Stomach (tissue), 8 donors: ENCODE measurements at regions not wholly inside any gene's neighbourhood (a gene's known extent, or its start where the extent isn't known, plus 50 kb on each side); places are given as distances from the start of the nearest gene placed in this dataset.

Experiments used
- DNase-seq, 2 donors: peaks; one replicate each; pipeline versions ENCODE4 v3.0.0 to v3.0.0-alpha.2; 2013 to 2019
- H3K27ac ChIP-seq, 5 donors: fragments of 200-600 bp in 4 of 5; sonication (generic) in 4 of 5; one replicate each; pipeline ENCODE4 v1.5.1; 2013 to 2019; ENCODE audit warnings: mild to moderate bottlenecking in 1 of 5, moderate library complexity in 1 of 5
- H3K27me3 ChIP-seq, 3 donors: fragments of 200-600 bp; sonication (generic); one replicate each; pipeline ENCODE4 v1.5.1; 2017 to 2019; ENCODE audit warnings: mixed run types in 1 of 3
- H3K36me3 ChIP-seq, 4 donors: fragments of 200-600 bp; sonication (generic); 1 replicate in 3 of 4; 2 replicates in 1 of 4; pipeline ENCODE4 v1.5.1; 2016 to 2019
- H3K4me1 ChIP-seq, 4 donors: fragments of 200-600 bp; sonication (generic); one replicate each; pipeline ENCODE4 v1.5.1; 2016 to 2019
- H3K4me3 ChIP-seq, 4 donors: fragments of 200-600 bp; sonication (generic) in 3 of 4; one replicate each; pipeline ENCODE4 v1.5.1; 2016 to 2019; ENCODE audit warnings: mild to moderate bottlenecking in 1 of 4
- H3K9me3 ChIP-seq, 4 donors: fragments of 200-600 bp; sonication (generic); one replicate each; pipeline ENCODE4 v1.5.1; 2016 to 2019
- EP300 ChIP-seq: sonication (generic); formaldehyde crosslinking; IDR thresholded peaks from one replicate; pipeline ENCODE4 v1.6.1; 2017; ENCODE audit warnings: antibody characterized with exemption
- POLR2A ChIP-seq, 4 donors: fragments of 450-650 bp; IDR thresholded peaks; one replicate each; pipeline ENCODE4 v1.6.1; 2016; ENCODE audit warnings: antibody characterized with exemption in 4 of 4, control low read depth in 2 of 4, mild to moderate bottlenecking in 1 of 4, moderate library complexity in 1 of 4
- POLR2AphosphoS5 ChIP-seq, 3 donors: sonication (generic); formaldehyde crosslinking; IDR thresholded peaks; one replicate each; pipeline ENCODE4 v1.6.1; 2016; ENCODE audit warnings: antibody characterized with exemption in 3 of 3
- WGBS, 5 donors: extraction: QIAGEN DNeasy Blood & Tissue Kit in 3 of 5; methylation state at CpG; one replicate each; pipeline versions ENCODE4 v1.1.5 to v1.1.7; 2013 to 2018; 5-methylcytosine and 5-hydroxymethylcytosine counted together
- intact Hi-C: fragments of 100-400 bp; cut with DNase I; formaldehyde crosslinking; loops from one replicate; pipeline ENCODE4 v1.15.1; 2023; ENCODE audit warnings: low total_unique reads
- TF ChIP-seq, protein P1 (sequence below), 7 experiments: fragments of 450-650 bp in 4 of 7; fragments of 200-600 bp in 3 of 7; sonication (generic) in 3 of 7; IDR thresholded peaks; one replicate each; pipeline ENCODE4 v1.5.1; 2016 to 2019; ENCODE audit warnings: antibody characterized with exemption in 7 of 7, control low read depth in 2 of 7, mild to moderate bottlenecking in 1 of 7
- donor health status: healthy with polysubstance abuse.
- donor health status: Bipolar disorder and iron deficiency.
- donor health status: healthy.

DNA sequence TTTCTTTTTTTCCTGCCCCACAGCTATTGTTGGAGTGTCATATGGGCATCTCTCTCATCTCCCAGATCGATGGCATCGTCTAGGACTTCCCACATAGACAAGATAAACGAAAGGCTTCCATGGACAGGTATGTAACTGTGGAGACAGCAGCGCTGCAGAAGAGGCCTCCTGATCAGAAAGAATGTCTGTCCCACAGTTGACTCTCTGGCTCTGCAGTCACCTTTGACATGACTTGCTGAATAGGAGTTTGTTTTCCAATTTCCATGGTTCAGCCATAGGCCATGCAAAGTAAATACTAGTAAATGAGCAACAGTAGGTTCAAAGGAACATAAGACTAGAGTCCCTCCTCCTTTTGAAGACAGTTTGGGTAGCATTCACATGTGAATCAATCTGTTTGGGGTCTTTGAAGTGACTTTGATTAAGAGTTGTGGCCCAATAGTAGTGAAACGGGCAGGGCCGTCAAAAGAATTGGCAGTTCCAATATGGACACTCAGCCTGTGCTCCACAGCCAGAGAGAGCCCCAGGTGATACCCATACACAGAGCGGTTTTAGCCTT is 134.7 kb upstream of the IFNGR1 start:
- Histone ChIP-seq H3K9me3 (no peaks in the 10 kb centered on the region), H3K36me3 (no peaks in the 10 kb centered on the region), H3K27me3 (no peaks in the 10 kb centered on the region), H3K4me1 (peaks cover 0 to 17% (median 8%) of the 10 kb centered on the region in 4 donors), H3K27ac (no peak overlapping the region), H3K4me3 (no peak overlapping the region)
- no peak for DNase-seq
- no peak for TF ChIP-seq POLR2A (IDR thresholded peaks at IDR 0.05)
- intact Hi-C loops, result no loop called here
- 89 to 95% (median 93%) methylated on average over 7 of the region's 7 CpGs for WGBS, 5 donors

- peak in 1 of 2 donors; percentile 26 for DNase-seq
- no peaks in the 10 kb centered on the region for H3K9me3 ChIP-seq
- TF ChIP-seq EP300 (no peak), POLR2A (IDR thresholded peaks at IDR 0.05) (no peak), POLR2AphosphoS5 (IDR thresholded peaks at IDR 0.05) (no peak)
- TF ChIP-seq, protein P1, sequence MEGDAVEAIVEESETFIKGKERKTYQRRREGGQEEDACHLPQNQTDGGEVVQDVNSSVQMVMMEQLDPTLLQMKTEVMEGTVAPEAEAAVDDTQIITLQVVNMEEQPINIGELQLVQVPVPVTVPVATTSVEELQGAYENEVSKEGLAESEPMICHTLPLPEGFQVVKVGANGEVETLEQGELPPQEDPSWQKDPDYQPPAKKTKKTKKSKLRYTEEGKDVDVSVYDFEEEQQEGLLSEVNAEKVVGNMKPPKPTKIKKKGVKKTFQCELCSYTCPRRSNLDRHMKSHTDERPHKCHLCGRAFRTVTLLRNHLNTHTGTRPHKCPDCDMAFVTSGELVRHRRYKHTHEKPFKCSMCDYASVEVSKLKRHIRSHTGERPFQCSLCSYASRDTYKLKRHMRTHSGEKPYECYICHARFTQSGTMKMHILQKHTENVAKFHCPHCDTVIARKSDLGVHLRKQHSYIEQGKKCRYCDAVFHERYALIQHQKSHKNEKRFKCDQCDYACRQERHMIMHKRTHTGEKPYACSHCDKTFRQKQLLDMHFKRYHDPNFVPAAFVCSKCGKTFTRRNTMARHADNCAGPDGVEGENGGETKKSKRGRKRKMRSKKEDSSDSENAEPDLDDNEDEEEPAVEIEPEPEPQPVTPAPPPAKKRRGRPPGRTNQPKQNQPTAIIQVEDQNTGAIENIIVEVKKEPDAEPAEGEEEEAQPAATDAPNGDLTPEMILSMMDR (IDR thresholded peaks at IDR 0.05), result no peak
- no peaks in the 10 kb centered on the region for H3K36me3 ChIP-seq
- intact Hi-C loops, result no loop called here
- no peaks in the 10 kb centered on the region for H3K27me3 ChIP-seq
- no peak overlapping the region for H3K27ac ChIP-seq
- 59 to 79% (median 66%) methylated on average over 2 of the region's 2 CpGs for WGBS, 5 donors
- H3K4me1 ChIP-seq, result peaks cover 0 to 17% (median 8%) of the 10 kb centered on the region in 4 donors
- H3K4me3 ChIP-seq, result no peak overlapping the region
These were observed 134.2 kb upstream of the IFNGR1 start for GRCh38 chr6:137353346-137353745.

DNA sequence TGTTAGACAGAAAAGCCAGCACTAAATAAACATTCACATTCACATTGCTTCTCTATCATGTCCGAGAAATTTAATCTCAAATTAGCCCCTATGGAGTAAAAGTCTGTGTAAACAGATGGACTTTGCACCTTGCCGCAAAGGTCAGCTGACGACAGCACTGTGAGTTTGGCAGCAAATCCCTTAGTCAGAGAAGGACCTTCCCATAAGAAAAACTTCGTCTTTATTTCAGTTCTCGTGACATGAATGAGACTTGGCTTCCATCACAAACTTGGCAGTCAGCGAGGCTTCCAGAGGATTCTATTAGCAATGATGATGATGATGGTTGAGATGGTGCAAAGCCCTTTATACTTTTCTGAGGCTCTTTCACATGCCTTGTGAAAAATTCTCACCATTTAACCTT is 133.7 kb upstream of the IFNGR1 start:
- Histone ChIP-seq H3K9me3 (no peaks in the 10 kb centered on the region), H3K4me1 (peaks cover 0 to 16% (median 8%) of the 10 kb centered on the region in 4 donors), H3K36me3 (no peaks in the 10 kb centered on the region), H3K4me3 (no peak overlapping the region), H3K27ac (no peak overlapping the region), H3K27me3 (no peaks in the 10 kb centered on the region)
- TF ChIP-seq EP300, result no peak
- no peak for TF ChIP-seq POLR2AphosphoS5 (IDR thresholded peaks at IDR 0.05)
- TF ChIP-seq, protein P1 (IDR thresholded peaks at IDR 0.05), result no peak
- no peak for TF ChIP-seq POLR2A (IDR thresholded peaks at IDR 0.05)
- intact Hi-C loops, result no loop called here
- WGBS, 5 donors, result 41 to 56% (median 43%) methylated on average over 6 of the region's 6 CpGs
- peak in 1 of 2 donors; percentile 53 for DNase-seq

DNA sequence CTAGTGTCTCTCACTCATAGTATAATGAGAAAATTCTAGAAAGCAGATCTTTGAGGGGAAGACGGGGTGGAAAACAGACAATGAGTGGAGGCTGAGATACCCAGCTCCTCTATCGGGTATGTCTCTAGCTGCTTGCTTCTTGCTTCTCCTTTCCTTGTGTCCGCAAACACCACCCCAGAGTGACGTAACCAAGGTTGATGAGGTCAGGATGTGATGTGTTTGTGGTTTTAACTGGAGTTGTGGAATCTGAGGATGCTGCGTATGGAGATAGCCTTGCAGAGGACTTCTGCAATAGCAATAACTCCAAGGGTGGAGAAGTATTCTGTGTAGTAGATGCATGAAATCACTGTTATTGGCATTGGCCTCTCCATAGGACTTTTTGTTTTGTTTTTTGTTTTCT is 132.7 kb upstream of the IFNGR1 start:
- intact Hi-C loops, result no loop called here
- TF ChIP-seq EP300 (no peak), POLR2AphosphoS5 (IDR thresholded peaks at IDR 0.05) (no peak)
- TF ChIP-seq, protein P1 (IDR thresholded peaks at IDR 0.05), result no peak
- 85 to 91% (median 88%) methylated on average over 5 of the region's 5 CpGs for WGBS, 5 donors
- Histone ChIP-seq H3K27me3 (no peaks in the 10 kb centered on the region), H3K4me3 (no peak overlapping the region), H3K36me3 (no peaks in the 10 kb centered on the region), H3K4me1 (peaks cover 0 to 10% (median 5%) of the 10 kb centered on the region in 4 donors), H3K27ac (no peak overlapping the region), H3K9me3 (no peaks in the 10 kb centered on the region)
- DNase-seq, result no peak

GRCh38 chr6:137350857-137351256 is 131.7 kb upstream of the IFNGR1 start:
- peaks cover 0 to 10% (median 5%) of the 10 kb centered on the region in 4 donors for H3K4me1 ChIP-seq
- no peaks in the 10 kb centered on the region for H3K27me3 ChIP-seq
- TF ChIP-seq, protein P1 (IDR thresholded peaks at IDR 0.05), result no peak
- TF ChIP-seq POLR2AphosphoS5 (IDR thresholded peaks at IDR 0.05) (no peak), EP300 (no peak), POLR2A (IDR thresholded peaks at IDR 0.05) (no peak)
- H3K4me3 ChIP-seq, result no peak overlapping the region
- WGBS, 5 donors, result 77 to 91% (median 86%) methylated on average over 2 of the region's 2 CpGs
- no peaks in the 10 kb centered on the region for H3K9me3 ChIP-seq
- H3K27ac ChIP-seq, result no peak overlapping the region
- H3K36me3 ChIP-seq, result no peaks in the 10 kb centered on the region
- intact Hi-C loops, result no loop called here
- DNase-seq, result no peak
